ENCODE measurements at regions not wholly inside any gene's neighbourhood (a gene's known extent, or its start where the extent isn't known, plus 50 kb on each side); places are given as distances from the start of the nearest gene placed in this dataset.

DNA sequence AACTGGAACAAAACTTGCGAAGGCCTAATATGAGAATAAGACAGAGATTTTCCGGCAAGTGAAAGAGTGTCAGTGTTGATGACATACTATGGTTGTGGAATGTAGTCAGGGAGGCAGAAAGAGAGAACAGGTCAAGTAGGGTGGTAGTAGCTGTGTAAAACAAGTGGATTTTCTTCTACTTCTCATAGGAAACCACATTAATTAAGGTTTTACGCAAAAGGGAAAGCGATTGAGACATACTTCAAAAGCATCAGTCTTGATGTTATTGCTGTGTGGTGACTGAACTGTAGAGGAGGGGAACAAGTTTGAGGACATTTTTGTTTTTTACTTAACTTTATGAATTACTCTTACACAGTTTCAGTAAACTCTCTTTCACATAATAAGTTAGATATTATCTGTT lies 186.0 kb upstream of the CNTN5 start:
- Mint-ChIP-seq H3K27ac (peak overlapping the region; percentile 14; the same call in 1 of the 2 replicates), H3K4me1 (no peaks in the 10 kb centered on the region), H3K9me3 (no peaks in the 10 kb centered on the region), H3K36me3 (ENCODE audit: low read depth) (no peaks in the 10 kb centered on the region), H3K4me3 (no peak overlapping the region), H3K27me3 (ENCODE audit: insufficient read depth, low read depth, poor library complexity) (no peaks in the 10 kb centered on the region)
- H2AFZ ChIP-seq: no peak overlapping the region
- no peak overlapping the region for H3K27ac ChIP-seq (ENCODE audit: low read depth)
- H3K4me3 ChIP-seq: no peak overlapping the region
- no peak overlapping the region for H3K4me2 ChIP-seq
- H3K27me3 ChIP-seq (ENCODE audit: insufficient read depth): no peaks in the 10 kb centered on the region
- DNase-seq (ENCODE audit: low spot score) (no peak), ATAC-seq (no peak)
- no peaks in the 10 kb centered on the region for H3K79me2 ChIP-seq (replicated peaks; ENCODE audit: insufficient read depth)
- no peaks in the 10 kb centered on the region for H4K20me1 ChIP-seq (replicated peaks; ENCODE audit: insufficient read depth)
- H3K4me1 ChIP-seq (ENCODE audit: insufficient read depth): no peaks in the 10 kb centered on the region
- TF ChIP-seq, protein P1, sequence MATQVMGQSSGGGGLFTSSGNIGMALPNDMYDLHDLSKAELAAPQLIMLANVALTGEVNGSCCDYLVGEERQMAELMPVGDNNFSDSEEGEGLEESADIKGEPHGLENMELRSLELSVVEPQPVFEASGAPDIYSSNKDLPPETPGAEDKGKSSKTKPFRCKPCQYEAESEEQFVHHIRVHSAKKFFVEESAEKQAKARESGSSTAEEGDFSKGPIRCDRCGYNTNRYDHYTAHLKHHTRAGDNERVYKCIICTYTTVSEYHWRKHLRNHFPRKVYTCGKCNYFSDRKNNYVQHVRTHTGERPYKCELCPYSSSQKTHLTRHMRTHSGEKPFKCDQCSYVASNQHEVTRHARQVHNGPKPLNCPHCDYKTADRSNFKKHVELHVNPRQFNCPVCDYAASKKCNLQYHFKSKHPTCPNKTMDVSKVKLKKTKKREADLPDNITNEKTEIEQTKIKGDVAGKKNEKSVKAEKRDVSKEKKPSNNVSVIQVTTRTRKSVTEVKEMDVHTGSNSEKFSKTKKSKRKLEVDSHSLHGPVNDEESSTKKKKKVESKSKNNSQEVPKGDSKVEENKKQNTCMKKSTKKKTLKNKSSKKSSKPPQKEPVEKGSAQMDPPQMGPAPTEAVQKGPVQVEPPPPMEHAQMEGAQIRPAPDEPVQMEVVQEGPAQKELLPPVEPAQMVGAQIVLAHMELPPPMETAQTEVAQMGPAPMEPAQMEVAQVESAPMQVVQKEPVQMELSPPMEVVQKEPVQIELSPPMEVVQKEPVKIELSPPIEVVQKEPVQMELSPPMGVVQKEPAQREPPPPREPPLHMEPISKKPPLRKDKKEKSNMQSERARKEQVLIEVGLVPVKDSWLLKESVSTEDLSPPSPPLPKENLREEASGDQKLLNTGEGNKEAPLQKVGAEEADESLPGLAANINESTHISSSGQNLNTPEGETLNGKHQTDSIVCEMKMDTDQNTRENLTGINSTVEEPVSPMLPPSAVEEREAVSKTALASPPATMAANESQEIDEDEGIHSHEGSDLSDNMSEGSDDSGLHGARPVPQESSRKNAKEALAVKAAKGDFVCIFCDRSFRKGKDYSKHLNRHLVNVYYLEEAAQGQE (IDR thresholded peaks at IDR 0.05; ENCODE audit: unreplicated experiment): no peak
- TF ChIP-seq JUNB (IDR thresholded peaks at IDR 0.05; ENCODE audit: unreplicated experiment) (no peak), NANOG (IDR thresholded peaks at IDR 0.05; ENCODE audit: borderline replicate concordance) (no peak), CREB1 (CRISPR knock-in tag; IDR thresholded peaks at IDR 0.05; ENCODE audit: low read depth) (no peak), POLR2AphosphoS5 (IDR thresholded peaks at IDR 0.05; ENCODE audit: low read depth) (no peak), STAT1 (IDR thresholded peaks at IDR 0.05; ENCODE audit: unreplicated experiment) (no peak), EZH2phosphoT487 (IDR thresholded peaks at IDR 0.05; ENCODE audit: unreplicated experiment) (no peak), ZNF114 (CRISPR knock-in tag; IDR thresholded peaks at IDR 0.05) (no peak), EZH2 (IDR thresholded peaks at IDR 0.05; ENCODE audit: low read depth, unreplicated experiment) (no peak), ZNF331 (CRISPR knock-in tag; IDR thresholded peaks at IDR 0.05; ENCODE audit: low read depth) (no peak)
- TF ChIP-seq, protein P2, sequence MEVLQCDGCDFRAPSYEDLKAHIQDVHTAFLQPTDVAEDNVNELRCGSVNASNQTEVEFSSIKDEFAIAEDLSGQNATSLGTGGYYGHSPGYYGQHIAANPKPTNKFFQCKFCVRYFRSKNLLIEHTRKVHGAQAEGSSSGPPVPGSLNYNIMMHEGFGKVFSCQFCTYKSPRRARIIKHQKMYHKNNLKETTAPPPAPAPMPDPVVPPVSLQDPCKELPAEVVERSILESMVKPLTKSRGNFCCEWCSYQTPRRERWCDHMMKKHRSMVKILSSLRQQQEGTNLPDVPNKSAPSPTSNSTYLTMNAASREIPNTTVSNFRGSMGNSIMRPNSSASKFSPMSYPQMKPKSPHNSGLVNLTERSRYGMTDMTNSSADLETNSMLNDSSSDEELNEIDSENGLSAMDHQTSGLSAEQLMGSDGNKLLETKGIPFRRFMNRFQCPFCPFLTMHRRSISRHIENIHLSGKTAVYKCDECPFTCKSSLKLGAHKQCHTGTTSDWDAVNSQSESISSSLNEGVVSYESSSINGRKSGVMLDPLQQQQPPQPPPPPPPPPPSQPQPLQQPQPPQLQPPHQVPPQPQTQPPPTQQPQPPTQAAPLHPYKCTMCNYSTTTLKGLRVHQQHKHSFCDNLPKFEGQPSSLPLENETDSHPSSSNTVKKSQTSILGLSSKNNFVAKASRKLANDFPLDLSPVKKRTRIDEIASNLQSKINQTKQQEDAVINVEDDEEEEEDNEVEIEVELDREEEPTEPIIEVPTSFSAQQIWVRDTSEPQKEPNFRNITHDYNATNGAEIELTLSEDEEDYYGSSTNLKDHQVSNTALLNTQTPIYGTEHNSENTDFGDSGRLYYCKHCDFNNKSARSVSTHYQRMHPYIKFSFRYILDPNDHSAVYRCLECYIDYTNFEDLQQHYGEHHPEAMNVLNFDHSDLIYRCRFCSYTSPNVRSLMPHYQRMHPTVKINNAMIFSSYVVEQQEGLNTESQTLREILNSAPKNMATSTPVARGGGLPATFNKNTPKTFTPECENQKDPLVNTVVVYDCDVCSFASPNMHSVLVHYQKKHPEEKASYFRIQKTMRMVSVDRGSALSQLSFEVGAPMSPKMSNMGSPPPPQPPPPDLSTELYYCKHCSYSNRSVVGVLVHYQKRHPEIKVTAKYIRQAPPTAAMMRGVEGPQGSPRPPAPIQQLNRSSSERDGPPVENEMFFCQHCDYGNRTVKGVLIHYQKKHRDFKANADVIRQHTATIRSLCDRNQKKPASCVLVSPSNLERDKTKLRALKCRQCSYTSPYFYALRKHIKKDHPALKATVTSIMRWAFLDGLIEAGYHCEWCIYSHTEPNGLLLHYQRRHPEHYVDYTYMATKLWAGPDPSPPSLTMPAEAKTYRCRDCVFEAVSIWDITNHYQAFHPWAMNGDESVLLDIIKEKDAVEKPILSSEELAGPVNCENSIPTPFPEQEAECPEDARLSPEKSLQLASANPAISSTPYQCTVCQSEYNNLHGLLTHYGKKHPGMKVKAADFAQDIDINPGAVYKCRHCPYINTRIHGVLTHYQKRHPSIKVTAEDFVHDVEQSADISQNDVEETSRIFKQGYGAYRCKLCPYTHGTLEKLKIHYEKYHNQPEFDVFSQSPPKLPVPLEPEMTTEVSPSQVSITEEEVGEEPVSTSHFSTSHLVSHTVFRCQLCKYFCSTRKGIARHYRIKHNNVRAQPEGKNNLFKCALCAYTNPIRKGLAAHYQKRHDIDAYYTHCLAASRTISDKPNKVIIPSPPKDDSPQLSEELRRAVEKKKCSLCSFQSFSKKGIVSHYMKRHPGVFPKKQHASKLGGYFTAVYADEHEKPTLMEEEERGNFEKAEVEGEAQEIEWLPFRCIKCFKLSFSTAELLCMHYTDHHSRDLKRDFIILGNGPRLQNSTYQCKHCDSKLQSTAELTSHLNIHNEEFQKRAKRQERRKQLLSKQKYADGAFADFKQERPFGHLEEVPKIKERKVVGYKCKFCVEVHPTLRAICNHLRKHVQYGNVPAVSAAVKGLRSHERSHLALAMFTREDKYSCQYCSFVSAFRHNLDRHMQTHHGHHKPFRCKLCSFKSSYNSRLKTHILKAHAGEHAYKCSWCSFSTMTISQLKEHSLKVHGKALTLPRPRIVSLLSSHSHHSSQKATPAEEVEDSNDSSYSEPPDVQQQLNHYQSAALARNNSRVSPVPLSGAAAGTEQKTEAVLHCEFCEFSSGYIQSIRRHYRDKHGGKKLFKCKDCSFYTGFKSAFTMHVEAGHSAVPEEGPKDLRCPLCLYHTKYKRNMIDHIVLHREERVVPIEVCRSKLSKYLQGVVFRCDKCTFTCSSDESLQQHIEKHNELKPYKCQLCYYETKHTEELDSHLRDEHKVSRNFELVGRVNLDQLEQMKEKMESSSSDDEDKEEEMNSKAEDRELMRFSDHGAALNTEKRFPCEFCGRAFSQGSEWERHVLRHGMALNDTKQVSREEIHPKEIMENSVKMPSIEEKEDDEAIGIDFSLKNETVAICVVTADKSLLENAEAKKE (CRISPR knock-in tag; IDR thresholded peaks at IDR 0.05): no peak
- TF ChIP-seq, protein P3, sequence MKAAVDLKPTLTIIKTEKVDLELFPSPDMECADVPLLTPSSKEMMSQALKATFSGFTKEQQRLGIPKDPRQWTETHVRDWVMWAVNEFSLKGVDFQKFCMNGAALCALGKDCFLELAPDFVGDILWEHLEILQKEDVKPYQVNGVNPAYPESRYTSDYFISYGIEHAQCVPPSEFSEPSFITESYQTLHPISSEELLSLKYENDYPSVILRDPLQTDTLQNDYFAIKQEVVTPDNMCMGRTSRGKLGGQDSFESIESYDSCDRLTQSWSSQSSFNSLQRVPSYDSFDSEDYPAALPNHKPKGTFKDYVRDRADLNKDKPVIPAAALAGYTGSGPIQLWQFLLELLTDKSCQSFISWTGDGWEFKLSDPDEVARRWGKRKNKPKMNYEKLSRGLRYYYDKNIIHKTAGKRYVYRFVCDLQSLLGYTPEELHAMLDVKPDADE (IDR thresholded peaks at IDR 0.05): no peak
- TF ChIP-seq, protein P4, sequence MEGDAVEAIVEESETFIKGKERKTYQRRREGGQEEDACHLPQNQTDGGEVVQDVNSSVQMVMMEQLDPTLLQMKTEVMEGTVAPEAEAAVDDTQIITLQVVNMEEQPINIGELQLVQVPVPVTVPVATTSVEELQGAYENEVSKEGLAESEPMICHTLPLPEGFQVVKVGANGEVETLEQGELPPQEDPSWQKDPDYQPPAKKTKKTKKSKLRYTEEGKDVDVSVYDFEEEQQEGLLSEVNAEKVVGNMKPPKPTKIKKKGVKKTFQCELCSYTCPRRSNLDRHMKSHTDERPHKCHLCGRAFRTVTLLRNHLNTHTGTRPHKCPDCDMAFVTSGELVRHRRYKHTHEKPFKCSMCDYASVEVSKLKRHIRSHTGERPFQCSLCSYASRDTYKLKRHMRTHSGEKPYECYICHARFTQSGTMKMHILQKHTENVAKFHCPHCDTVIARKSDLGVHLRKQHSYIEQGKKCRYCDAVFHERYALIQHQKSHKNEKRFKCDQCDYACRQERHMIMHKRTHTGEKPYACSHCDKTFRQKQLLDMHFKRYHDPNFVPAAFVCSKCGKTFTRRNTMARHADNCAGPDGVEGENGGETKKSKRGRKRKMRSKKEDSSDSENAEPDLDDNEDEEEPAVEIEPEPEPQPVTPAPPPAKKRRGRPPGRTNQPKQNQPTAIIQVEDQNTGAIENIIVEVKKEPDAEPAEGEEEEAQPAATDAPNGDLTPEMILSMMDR (conservative IDR thresholded peaks at IDR 0.05; ENCODE audit: low read depth in 2 of 2): no peak
- no peaks in the 10 kb centered on the region for H3F3A ChIP-seq (replicated peaks; ENCODE audit: low read depth)
- H3K36me3 ChIP-seq (ENCODE audit: insufficient read depth): no peaks in the 10 kb centered on the region
- H3K9me2 ChIP-seq (ENCODE audit: insufficient read depth): 0 out of 2 replicates have a peak, but pooled peaks cover 3% of the 10 kb centered on the region

All from GM23338 (cell line).